DND-41 (cell line): ENCODE measurements at regions not wholly inside any gene's neighbourhood (a gene's known extent, or its start where the extent isn't known, plus 50 kb on each side); places are given as distances from the start of the nearest gene placed in this dataset.

ENCODE experiments used
- ATAC-seq: fragments of 200-7000 bp; cut with Tn5 transposase; 3 replicates; pipeline ENCODE4 v1.9.1; 2021; ENCODE audit warnings: low read depth; ENCODE audit not compliant: insufficient read depth
- DNase-seq: peaks from one replicate; pipeline ENCODE4 v3.0.0-alpha.2; 2020
- H2AFZ ChIP-seq: 2 replicates; pipeline ENCODE4 v1.6.0; 2012; ENCODE audit warnings: low read depth, low read length
- H3K27ac ChIP-seq: 2 replicates; pipeline ENCODE4 v1.5.1; 2012; ENCODE audit warnings: low read length, inconsistent platforms
- H3K27me3 ChIP-seq: fragments of 200-600 bp; sonication (generic); 2 replicates; pipeline ENCODE4 v1.6.0; 2012; ENCODE audit warnings: low read length, mild to moderate bottlenecking, inconsistent platforms; ENCODE audit not compliant: insufficient read depth, poor library complexity
- H3K36me3 ChIP-seq: 2 replicates; pipeline ENCODE4 v1.5.1; 2012; ENCODE audit warnings: low read length, inconsistent platforms; ENCODE audit not compliant: insufficient read depth
- H3K4me1 ChIP-seq: 2 replicates; pipeline ENCODE4 v1.5.1; 2012; ENCODE audit warnings: mild to moderate bottlenecking, low read length; ENCODE audit not compliant: insufficient read depth
- H3K4me2 ChIP-seq: 2 replicates; pipeline ENCODE4 v1.6.0; 2012; ENCODE audit warnings: mild to moderate bottlenecking, moderate library complexity, low read length, inconsistent platforms; ENCODE audit not compliant: insufficient read depth
- H3K4me3 ChIP-seq, 2 experiments: fragments of 200-600 bp in 1 of 2; shearing (Covaris generic) in 1 of 2; 2 replicates each; pipeline ENCODE4 v1.5.1; 2012 to 2016; ENCODE audit warnings: inconsistent platforms in 2 of 2, low read length in 2 of 2, mild to moderate bottlenecking in 2 of 2, low read depth in 1 of 2, moderate library complexity in 1 of 2
- H3K79me2 ChIP-seq: 2 replicates; pipeline ENCODE4 v1.6.0; 2012; ENCODE audit warnings: low read length, inconsistent platforms; ENCODE audit not compliant: insufficient read depth
- H3K9ac ChIP-seq: 2 replicates; pipeline ENCODE4 v1.6.0; 2012; ENCODE audit warnings: low read depth, mild to moderate bottlenecking, inconsistent platforms, low read length, moderate library complexity
- H3K9me3 ChIP-seq: 2 replicates; pipeline ENCODE4 v1.5.1; 2012; ENCODE audit warnings: low read length, moderate library complexity, mild to moderate bottlenecking, inconsistent platforms; ENCODE audit not compliant: insufficient read depth, severe bottlenecking
- H4K20me1 ChIP-seq: 2 replicates; pipeline ENCODE4 v1.6.0; 2012; ENCODE audit warnings: low read length; ENCODE audit not compliant: insufficient read depth
- EZH2 ChIP-seq: IDR thresholded peaks from 3 replicates; pipeline ENCODE4 v1.6.1; 2012; ENCODE audit warnings: borderline replicate concordance, low read depth, mild to moderate bottlenecking, moderate library complexity, low read length, inconsistent platforms; ENCODE audit not compliant: severe bottlenecking
- TF ChIP-seq, protein P1 (sequence below): IDR thresholded peaks from 2 replicates; pipeline ENCODE4 v1.5.1; 2012; ENCODE audit warnings: borderline replicate concordance, low read length, moderate library complexity, mild to moderate bottlenecking; ENCODE audit not compliant: poor library complexity, severe bottlenecking; ENCODE audit errors: extremely low read depth

GRCh38 chr7:96400518-96400917 is 78.6 kb upstream of the SLC25A13 start:
- TF ChIP-seq, protein P1, sequence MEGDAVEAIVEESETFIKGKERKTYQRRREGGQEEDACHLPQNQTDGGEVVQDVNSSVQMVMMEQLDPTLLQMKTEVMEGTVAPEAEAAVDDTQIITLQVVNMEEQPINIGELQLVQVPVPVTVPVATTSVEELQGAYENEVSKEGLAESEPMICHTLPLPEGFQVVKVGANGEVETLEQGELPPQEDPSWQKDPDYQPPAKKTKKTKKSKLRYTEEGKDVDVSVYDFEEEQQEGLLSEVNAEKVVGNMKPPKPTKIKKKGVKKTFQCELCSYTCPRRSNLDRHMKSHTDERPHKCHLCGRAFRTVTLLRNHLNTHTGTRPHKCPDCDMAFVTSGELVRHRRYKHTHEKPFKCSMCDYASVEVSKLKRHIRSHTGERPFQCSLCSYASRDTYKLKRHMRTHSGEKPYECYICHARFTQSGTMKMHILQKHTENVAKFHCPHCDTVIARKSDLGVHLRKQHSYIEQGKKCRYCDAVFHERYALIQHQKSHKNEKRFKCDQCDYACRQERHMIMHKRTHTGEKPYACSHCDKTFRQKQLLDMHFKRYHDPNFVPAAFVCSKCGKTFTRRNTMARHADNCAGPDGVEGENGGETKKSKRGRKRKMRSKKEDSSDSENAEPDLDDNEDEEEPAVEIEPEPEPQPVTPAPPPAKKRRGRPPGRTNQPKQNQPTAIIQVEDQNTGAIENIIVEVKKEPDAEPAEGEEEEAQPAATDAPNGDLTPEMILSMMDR: no peak
- TF ChIP-seq EZH2: no peak
- no peak overlapping the region for H2AFZ ChIP-seq
- no peak overlapping the region for H3K4me2 ChIP-seq
- no peaks in the 10 kb centered on the region for H3K4me1 ChIP-seq
- ATAC-seq (no peak), DNase-seq (no peak)
- no peaks in the 10 kb centered on the region for H3K79me2 ChIP-seq
- no peak overlapping the region for H3K4me3 ChIP-seq
- H3K27me3 ChIP-seq: no peaks in the 10 kb centered on the region
- no peaks in the 10 kb centered on the region for H3K36me3 ChIP-seq
- no peak overlapping the region for H3K9ac ChIP-seq
- H3K9me3 ChIP-seq: peaks cover 3% of the 10 kb centered on the region
- H4K20me1 ChIP-seq: no peaks in the 10 kb centered on the region
- no peak overlapping the region for H3K27ac ChIP-seq

DNA sequence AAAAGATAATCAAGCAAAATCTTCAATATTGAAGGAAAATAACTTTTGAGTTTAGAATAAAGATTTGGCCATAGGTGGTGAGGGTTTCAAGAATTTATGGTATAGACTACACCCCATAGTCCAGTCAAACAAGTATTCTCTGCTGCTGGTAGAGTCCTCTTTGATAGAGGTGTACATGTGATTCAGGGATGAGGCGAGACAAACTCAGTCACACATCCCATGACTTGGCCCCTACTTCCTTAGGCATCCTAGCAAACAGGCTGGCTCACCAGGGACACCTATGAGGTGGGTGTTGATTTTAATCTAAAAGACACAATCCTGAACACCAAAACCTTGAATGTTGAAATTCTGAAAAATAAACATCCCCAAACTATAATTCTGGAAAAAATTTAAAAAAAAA is 78.1 kb upstream of the SLC25A13 start:
- TF ChIP-seq, protein P1: no peak
- TF ChIP-seq EZH2: no peak
- ATAC-seq: no peak
- H3K9ac ChIP-seq: no peak overlapping the region
- no peaks in the 10 kb centered on the region for H4K20me1 ChIP-seq
- H3K36me3 ChIP-seq: no peaks in the 10 kb centered on the region
- H3K4me1 ChIP-seq: no peaks in the 10 kb centered on the region
- peaks cover 3% of the 10 kb centered on the region for H3K9me3 ChIP-seq
- no peaks in the 10 kb centered on the region for H3K79me2 ChIP-seq
- no peak overlapping the region for H3K4me2 ChIP-seq
- DNase-seq: no peak
- H3K27ac ChIP-seq: no peak overlapping the region
- H3K4me3 ChIP-seq: no peak overlapping the region
- no peaks in the 10 kb centered on the region for H3K27me3 ChIP-seq
- H2AFZ ChIP-seq: no peak overlapping the region

- no peak for DNase-seq
These were observed 76.2 kb upstream of the SLC25A13 start for GRCh38 chr7:96397936-96398598.

More at GRCh38 chr7:96397936-96398598, 76.2 kb upstream of the SLC25A13 start:
- Histone ChIP-seq H4K20me1 (no peaks in the 10 kb centered on the region), H3K79me2 (no peaks in the 10 kb centered on the region), H3K4me2 (no peak overlapping the region), H3K27me3 (no peaks in the 10 kb centered on the region), H3K36me3 (no peaks in the 10 kb centered on the region), H3K9me3 (peaks cover 3% of the 10 kb centered on the region), H3K9ac (no peak overlapping the region), H3K4me1 (no peaks in the 10 kb centered on the region), H3K4me3 (no peak overlapping the region), H2AFZ (no peak overlapping the region), H3K27ac (no peak overlapping the region)
- no peak for ATAC-seq
- TF ChIP-seq, protein P1: no peak
- TF ChIP-seq EZH2: no peak
